K562 (cell line): ENCODE measurements at regions not wholly inside any gene's neighbourhood (a gene's known extent, or its start where the extent isn't known, plus 50 kb on each side); places are given as distances from the start of the nearest gene placed in this dataset.

Experiments
- CHD7 ChIP-seq: fragments of 200-600 bp; sonication (generic); IDR thresholded peaks from one replicate; pipeline ENCODE4 v1.6.1; 2012; ENCODE audit warnings: mild to moderate bottlenecking, low read depth, low read length, inconsistent platforms
- SMARCC2 ChIP-seq: fragments of 450-650 bp; IDR thresholded peaks from 2 replicates; pipeline ENCODE4 v1.6.1; 2017; ENCODE audit warnings: antibody characterized with exemption, moderate library complexity, mild to moderate bottlenecking, low read depth

- TF ChIP-seq CHD7 (no peak), SMARCC2 (no peak)
- TF ChIP-seq, all 486 proteins: peak for 0
Observed at GRCh38 chr2:188663301-188663700, 310.9 kb upstream of the COL3A1 start (continued).
